ENCODE measurements at regions not wholly inside any gene's neighbourhood (a gene's known extent, or its start where the extent isn't known, plus 50 kb on each side); places are given as distances from the start of the nearest gene placed in this dataset.

DNA sequence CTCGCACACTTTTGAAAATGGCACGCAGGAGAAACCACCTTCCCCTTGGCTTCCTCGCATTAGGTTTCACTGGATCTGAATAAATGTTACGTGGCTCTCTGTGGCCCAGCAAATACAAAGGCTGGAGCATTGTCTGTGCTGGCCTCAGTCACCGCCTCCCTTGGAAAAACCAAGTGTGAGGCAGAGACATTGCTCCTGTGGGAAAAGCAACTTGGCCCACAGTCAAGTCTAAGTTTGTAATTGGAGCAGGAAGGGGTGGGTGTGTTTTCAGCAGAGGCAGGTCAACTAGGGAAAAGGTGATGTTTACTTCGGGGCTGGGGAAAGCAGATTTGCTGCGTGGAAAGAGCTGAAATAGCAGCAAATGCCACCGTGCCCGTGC lies 101.6 kb downstream of the IRS2 start:
- H3K27me3 ChIP-seq (ENCODE audit: control insufficient read depth, insufficient read depth, low read length), result peaks cover 8% of the 10 kb centered on the region
- no peaks in the 10 kb centered on the region for H3K9me3 ChIP-seq (replicated peaks; ENCODE audit: low read length)
- no peaks in the 10 kb centered on the region for H3K4me1 ChIP-seq (ENCODE audit: control insufficient read depth, insufficient read depth, low read length)
- no peak overlapping the region for H3K4me2 ChIP-seq (ENCODE audit: low read length)
- no peaks in the 10 kb centered on the region for H3K36me3 ChIP-seq (ENCODE audit: insufficient read depth, low read length)
- no peak overlapping the region for H3K4me3 ChIP-seq (ENCODE audit: low read length)
- H3K9ac ChIP-seq (ENCODE audit: low read depth, low read length), result no peak overlapping the region

DNA sequence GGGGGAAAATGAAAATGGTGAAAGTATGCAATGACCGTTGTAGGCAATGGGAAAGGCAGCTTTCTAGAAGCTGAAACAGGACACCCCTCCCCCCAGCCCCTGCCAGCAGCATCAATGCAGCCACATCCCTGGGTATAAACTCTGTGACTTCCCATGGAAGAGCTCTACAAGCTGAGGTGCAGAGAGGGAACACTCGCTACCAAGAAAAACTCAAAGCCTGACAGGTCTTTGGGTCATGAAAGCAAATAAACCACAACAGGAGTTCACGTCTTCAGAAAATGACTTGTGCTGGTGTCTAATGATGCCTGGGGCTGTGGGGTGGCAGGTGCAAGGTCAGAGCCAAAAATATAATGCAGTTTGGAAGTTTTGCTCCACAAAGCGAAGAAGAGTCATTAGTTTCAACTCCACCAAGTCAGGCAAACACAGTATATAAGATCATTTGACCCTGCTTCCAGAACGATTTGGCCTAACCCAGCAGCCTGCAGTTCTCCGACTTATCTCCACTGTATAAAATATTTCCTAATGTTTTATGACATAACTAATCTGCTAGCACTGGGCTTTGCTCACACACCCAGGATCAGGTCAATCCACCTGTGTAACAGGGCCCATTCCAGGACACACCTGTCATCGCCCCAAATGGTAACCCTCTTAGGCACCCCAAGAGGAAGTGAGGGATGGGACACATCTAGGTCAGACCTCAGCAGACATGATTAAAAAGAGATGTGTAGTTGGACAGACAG lies 102.1 kb downstream of the IRS2 start:
- Histone ChIP-seq H3K9ac (ENCODE audit: low read depth, low read length) (no peak overlapping the region), H3K27me3 (ENCODE audit: control insufficient read depth, insufficient read depth, low read length) (peaks cover 8% of the 10 kb centered on the region)

DNA sequence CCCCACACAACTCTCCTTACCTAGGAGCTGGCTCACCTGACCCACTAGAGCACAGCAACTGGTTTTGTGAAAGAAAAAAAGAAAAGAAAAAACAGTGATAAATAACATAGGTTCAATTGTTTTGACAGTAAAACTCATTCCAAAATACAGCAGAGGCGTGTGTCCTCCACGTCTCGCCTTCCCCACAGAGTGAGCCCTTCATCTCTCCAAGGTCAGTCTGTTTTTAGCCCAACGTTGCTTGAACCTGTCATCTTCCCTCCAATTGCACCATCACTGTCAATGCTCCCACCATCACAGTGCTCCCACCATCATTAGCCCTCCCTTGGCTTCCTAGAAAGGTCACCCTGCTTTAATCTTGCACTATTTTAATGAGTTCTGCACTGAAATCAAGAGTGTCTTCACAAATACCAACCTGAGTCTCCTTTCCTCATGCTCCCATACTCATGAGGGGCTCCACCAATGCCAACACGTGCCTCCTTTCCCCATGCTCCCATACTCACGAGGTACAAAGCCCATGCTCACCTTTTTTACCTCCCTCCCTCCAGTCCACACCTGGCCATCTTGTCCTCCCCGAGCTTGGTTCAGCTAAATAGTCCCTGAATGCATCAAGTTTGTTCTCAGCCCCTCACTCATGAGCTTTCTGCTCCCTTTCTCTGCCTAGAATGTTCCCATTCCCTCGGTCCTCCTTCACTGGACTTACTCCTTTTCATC lies 103.7 kb downstream of the IRS2 start:
- H3K9me3 ChIP-seq (replicated peaks; ENCODE audit: low read length), result no peaks in the 10 kb centered on the region

More for the DNA sequence above, 102.1 kb downstream of the IRS2 start:
- H3K9me3 ChIP-seq (replicated peaks; ENCODE audit: low read length), result no peaks in the 10 kb centered on the region
- H3K36me3 ChIP-seq (ENCODE audit: insufficient read depth, low read length), result no peaks in the 10 kb centered on the region
- no peaks in the 10 kb centered on the region for H3K4me1 ChIP-seq (ENCODE audit: control insufficient read depth, insufficient read depth, low read length)
- H3K4me2 ChIP-seq (ENCODE audit: low read length), result no peak overlapping the region
- H3K4me3 ChIP-seq (ENCODE audit: low read length), result no peak overlapping the region

DNA sequence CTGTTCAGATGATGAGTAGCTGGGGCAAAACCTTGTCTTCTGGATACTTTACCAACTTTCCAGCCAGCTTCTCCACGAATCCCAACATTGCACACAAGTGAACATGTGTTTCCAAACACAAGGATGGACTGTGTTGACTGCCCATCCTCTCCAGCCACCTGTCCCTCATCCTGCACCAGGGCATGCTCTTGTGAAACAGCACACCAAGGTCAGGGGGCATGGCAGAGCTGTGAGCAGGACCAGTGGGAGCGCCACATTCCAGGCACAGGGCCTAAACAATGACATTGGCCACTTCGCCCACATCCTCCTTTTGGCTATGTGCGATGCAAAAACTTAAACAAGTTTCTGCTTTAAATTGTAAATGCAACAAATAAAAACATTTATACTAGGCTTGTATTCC lies 105.5 kb downstream of the IRS2 start:
- Histone ChIP-seq H3K4me1 (ENCODE audit: control insufficient read depth, insufficient read depth, low read length) (no peaks in the 10 kb centered on the region), H3K9me3 (replicated peaks; ENCODE audit: low read length) (no peaks in the 10 kb centered on the region), H3K36me3 (ENCODE audit: insufficient read depth, low read length) (no peaks in the 10 kb centered on the region), H3K4me3 (ENCODE audit: low read length) (no peak overlapping the region), H3K9ac (ENCODE audit: low read depth, low read length) (no peak overlapping the region), H3K27me3 (ENCODE audit: control insufficient read depth, insufficient read depth, low read length) (peaks cover 8% of the 10 kb centered on the region), H3K4me2 (ENCODE audit: low read length) (no peak overlapping the region)

More for the DNA sequence above, 103.7 kb downstream of the IRS2 start:
- Histone ChIP-seq H3K4me2 (ENCODE audit: low read length) (no peak overlapping the region), H3K27me3 (ENCODE audit: control insufficient read depth, insufficient read depth, low read length) (peaks cover 8% of the 10 kb centered on the region), H3K4me1 (ENCODE audit: control insufficient read depth, insufficient read depth, low read length) (no peaks in the 10 kb centered on the region), H3K4me3 (ENCODE audit: low read length) (no peak overlapping the region), H3K9ac (ENCODE audit: low read depth, low read length) (no peak overlapping the region), H3K36me3 (ENCODE audit: insufficient read depth, low read length) (no peaks in the 10 kb centered on the region)

DNA sequence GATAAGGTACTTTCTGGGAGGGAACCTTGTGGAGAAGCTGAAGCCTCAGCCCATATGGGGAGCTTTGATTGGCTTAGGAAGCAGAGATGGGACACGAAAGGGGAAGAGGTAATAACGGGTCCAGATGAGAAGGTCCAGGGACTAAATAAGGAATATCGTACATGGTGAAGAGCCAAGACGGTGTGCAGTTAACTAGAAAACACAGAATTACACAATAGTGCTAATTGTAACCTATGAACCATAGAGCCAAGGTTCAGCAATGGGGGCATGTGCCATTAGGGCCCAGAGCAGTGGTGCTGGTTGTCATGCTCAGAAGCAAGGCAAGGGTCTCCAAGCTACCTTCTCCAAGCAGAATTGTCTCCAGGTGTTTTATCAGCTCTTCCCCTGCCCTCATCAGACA lies 106.1 kb downstream of the IRS2 start:
- H3K9me3 ChIP-seq (replicated peaks; ENCODE audit: low read length), result no peaks in the 10 kb centered on the region
- peaks cover 8% of the 10 kb centered on the region for H3K27me3 ChIP-seq (ENCODE audit: control insufficient read depth, insufficient read depth, low read length)
- no peaks in the 10 kb centered on the region for H3K4me1 ChIP-seq (ENCODE audit: control insufficient read depth, insufficient read depth, low read length)
- H3K36me3 ChIP-seq (ENCODE audit: insufficient read depth, low read length), result no peaks in the 10 kb centered on the region
- H3K9ac ChIP-seq (ENCODE audit: low read depth, low read length), result no peak overlapping the region
- no peak overlapping the region for H3K4me3 ChIP-seq (ENCODE audit: low read length)
- no peak overlapping the region for H3K4me2 ChIP-seq (ENCODE audit: low read length)

DNA sequence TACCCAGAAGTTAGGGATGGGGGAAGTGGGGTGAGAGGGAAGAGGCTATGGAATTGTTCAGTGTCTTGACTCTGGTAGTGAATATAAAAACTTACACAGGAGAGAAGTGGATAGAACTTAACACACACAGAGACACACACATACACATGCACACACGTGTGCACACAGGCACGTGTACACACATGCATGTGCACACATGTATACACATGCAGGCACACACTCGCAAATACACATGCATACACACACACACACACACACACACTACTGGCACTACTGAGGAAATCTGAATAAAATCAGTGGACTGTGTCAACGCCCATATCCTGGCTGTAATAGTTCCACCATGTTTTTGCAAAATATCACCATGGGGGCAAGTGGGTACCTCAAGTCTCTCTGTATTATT lies 107.9 kb downstream of the IRS2 start:
- H3K9me3 ChIP-seq (replicated peaks; ENCODE audit: low read length), result no peaks in the 10 kb centered on the region
- no peak overlapping the region for H3K4me2 ChIP-seq (ENCODE audit: low read length)

DNA sequence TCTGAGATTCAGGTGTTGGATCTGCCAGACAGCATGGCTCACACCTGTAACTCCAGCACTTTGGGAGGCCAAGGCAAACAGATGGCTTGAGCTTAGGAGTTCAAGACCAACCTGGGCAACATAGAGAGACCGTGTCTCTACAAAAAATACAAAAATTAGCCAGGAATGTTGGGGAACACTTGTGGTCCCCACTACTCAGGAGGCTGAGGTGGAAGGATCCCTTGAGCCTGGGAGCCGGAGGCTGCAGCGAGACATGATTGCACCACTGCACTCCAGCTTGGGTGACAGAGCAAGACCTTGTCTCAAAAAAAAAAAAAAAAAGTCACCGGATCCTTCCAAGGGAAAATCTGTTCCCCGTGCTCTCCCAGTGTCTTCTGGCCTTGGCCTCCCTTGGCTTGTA lies 109.2 kb downstream of the IRS2 start:
- Histone ChIP-seq H3K27me3 (ENCODE audit: control insufficient read depth, insufficient read depth, low read length) (no peaks in the 10 kb centered on the region), H3K4me3 (ENCODE audit: low read length) (no peak overlapping the region), H3K9ac (ENCODE audit: low read depth, low read length) (no peak overlapping the region), H3K36me3 (ENCODE audit: insufficient read depth, low read length) (no peaks in the 10 kb centered on the region), H3K4me1 (ENCODE audit: control insufficient read depth, insufficient read depth, low read length) (no peaks in the 10 kb centered on the region), H3K9me3 (replicated peaks; ENCODE audit: low read length) (no peaks in the 10 kb centered on the region), H3K4me2 (ENCODE audit: low read length) (no peak overlapping the region)

More for the DNA sequence above, 107.9 kb downstream of the IRS2 start:
- peaks cover 8% of the 10 kb centered on the region for H3K27me3 ChIP-seq (ENCODE audit: control insufficient read depth, insufficient read depth, low read length)
- no peaks in the 10 kb centered on the region for H3K36me3 ChIP-seq (ENCODE audit: insufficient read depth, low read length)
- H3K9ac ChIP-seq (ENCODE audit: low read depth, low read length), result no peak overlapping the region
- no peak overlapping the region for H3K4me3 ChIP-seq (ENCODE audit: low read length)
- no peaks in the 10 kb centered on the region for H3K4me1 ChIP-seq (ENCODE audit: control insufficient read depth, insufficient read depth, low read length)

DNA sequence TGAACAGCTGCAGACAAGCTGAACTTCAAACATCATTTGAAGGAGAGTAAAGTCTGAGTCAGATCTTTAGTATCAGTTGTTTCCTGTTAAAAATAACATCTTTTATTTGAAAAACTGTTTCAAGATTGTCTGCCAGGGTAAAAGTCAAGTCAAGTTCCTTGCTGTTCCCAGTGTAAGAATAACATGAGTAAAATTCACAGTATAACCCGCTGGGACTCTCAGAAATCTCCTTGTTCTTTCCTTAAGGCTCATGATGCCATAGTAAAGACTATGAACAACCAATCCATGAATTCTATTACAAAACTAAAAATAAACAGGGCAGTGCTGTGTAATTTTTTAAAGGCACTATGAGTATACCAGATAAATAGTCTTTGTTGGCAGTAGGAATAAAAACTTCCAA lies 112.9 kb downstream of the IRS2 start:
- Histone ChIP-seq H3K4me1 (ENCODE audit: control insufficient read depth, insufficient read depth, low read length) (no peaks in the 10 kb centered on the region), H3K4me3 (ENCODE audit: low read length) (no peak overlapping the region), H3K27me3 (ENCODE audit: control insufficient read depth, insufficient read depth, low read length) (no peaks in the 10 kb centered on the region), H3K9ac (ENCODE audit: low read depth, low read length) (no peak overlapping the region), H3K4me2 (ENCODE audit: low read length) (no peak overlapping the region), H3K36me3 (ENCODE audit: insufficient read depth, low read length) (no peaks in the 10 kb centered on the region), H3K9me3 (replicated peaks; ENCODE audit: low read length) (no peaks in the 10 kb centered on the region)

DNA sequence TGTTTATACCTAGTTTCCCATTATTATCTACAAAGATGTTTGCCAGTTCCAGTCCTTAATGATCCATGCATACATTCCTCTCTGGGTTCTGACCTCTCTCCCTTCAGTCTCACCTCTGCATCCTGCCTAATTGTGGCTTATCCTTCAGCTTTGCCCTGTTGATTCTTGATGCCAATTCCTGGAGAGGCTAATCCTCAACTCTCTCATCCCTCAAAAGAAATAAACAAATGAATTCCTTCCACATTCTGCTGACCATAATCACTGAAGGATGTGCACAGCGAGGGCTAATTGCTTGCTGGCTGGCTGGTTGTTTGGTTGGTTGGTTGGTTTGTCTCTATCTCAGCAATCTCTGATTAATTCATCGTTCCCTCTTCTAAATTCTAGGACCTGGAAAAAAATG lies 113.8 kb downstream of the IRS2 start:
- peaks cover 2% of the 10 kb centered on the region for H3K4me1 ChIP-seq (ENCODE audit: control insufficient read depth, insufficient read depth, low read length)
- H3K9ac ChIP-seq (ENCODE audit: low read depth, low read length), result no peak overlapping the region
- no peak overlapping the region for H3K4me2 ChIP-seq (ENCODE audit: low read length)
- H3K27me3 ChIP-seq (ENCODE audit: control insufficient read depth, insufficient read depth, low read length), result no peaks in the 10 kb centered on the region
- no peaks in the 10 kb centered on the region for H3K36me3 ChIP-seq (ENCODE audit: insufficient read depth, low read length)
- no peak overlapping the region for H3K4me3 ChIP-seq (ENCODE audit: low read length)
- no peaks in the 10 kb centered on the region for H3K9me3 ChIP-seq (replicated peaks; ENCODE audit: low read length)

DNA sequence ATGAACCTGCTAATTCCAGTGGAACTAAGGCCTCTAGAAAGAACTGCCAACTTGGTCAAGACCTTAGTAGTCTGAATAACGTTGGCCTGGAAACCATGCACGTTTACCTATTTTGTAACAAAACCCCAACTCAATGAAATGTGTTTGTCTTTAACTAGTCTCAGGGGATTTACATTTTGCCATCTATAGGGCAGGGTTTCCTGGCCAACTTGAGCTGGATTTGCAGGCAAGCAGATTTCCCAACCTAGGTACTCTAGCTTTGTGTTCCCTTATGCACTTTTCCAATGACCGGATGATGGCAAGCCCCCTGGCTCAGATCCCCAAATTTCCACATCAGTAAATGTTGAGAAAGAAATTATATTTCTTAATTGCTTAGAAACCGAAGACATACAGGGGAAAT lies 114.5 kb downstream of the IRS2 start:
- H3K4me2 ChIP-seq (ENCODE audit: low read length), result no peak overlapping the region
- no peak overlapping the region for H3K4me3 ChIP-seq (ENCODE audit: low read length)
- H3K9ac ChIP-seq (ENCODE audit: low read depth, low read length), result no peak overlapping the region
- no peaks in the 10 kb centered on the region for H3K27me3 ChIP-seq (ENCODE audit: control insufficient read depth, insufficient read depth, low read length)
- peaks cover 7% of the 10 kb centered on the region for H3K4me1 ChIP-seq (ENCODE audit: control insufficient read depth, insufficient read depth, low read length)
- no peaks in the 10 kb centered on the region for H3K9me3 ChIP-seq (replicated peaks; ENCODE audit: low read length)
- no peaks in the 10 kb centered on the region for H3K36me3 ChIP-seq (ENCODE audit: insufficient read depth, low read length)

DNA sequence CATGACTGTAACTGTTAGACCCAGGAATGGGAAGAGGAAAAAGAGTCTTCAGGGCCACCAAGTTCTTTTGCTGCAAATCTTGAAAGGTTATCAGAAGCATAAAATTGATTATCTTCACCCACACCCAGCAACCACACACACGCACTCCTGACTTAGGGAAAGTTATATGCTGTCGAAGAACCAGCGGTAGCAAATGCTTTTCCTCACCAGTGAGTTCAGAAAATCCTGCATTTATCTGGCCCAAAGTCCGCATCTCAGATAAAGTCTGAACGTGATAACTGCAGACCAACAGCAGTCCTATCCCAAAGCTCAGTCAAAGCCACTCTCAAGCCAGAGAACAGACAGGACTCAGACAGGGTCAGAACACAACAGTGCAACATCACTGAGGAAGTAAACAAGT lies 115.6 kb downstream of the IRS2 start:
- H3K4me3 ChIP-seq (ENCODE audit: low read length), result no peak overlapping the region
- H3K9ac ChIP-seq (ENCODE audit: low read depth, low read length), result no peak overlapping the region
- H3K4me2 ChIP-seq (ENCODE audit: low read length), result no peak overlapping the region
- H3K36me3 ChIP-seq (ENCODE audit: insufficient read depth, low read length), result no peaks in the 10 kb centered on the region
- no peaks in the 10 kb centered on the region for H3K27me3 ChIP-seq (ENCODE audit: control insufficient read depth, insufficient read depth, low read length)
- no peaks in the 10 kb centered on the region for H3K9me3 ChIP-seq (replicated peaks; ENCODE audit: low read length)
- H3K4me1 ChIP-seq (ENCODE audit: control insufficient read depth, insufficient read depth, low read length), result peaks cover 8% of the 10 kb centered on the region

DNA sequence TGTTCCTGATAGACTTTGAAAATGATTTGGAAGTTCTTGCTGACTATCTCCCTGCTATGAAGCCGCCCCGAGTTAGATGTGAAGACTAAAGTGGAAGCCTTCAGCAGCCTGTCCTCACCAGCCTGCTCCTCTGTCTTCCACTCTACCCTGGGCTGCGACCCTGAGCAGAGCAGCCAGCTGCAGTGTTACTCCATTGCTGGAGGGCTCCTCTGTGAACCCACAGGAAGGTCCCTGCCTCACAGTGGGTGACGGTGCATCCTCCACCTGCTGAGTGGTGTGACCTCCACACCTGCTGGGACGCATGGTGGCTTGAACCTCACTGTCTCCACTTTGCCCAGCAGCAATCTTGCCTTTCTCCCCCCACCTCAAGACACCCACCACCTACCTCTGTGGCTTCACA lies 116.4 kb downstream of the IRS2 start:
- Histone ChIP-seq H3K4me1 (ENCODE audit: control insufficient read depth, insufficient read depth, low read length) (peaks cover 8% of the 10 kb centered on the region), H3K27me3 (ENCODE audit: control insufficient read depth, insufficient read depth, low read length) (no peaks in the 10 kb centered on the region), H3K4me3 (ENCODE audit: low read length) (no peak overlapping the region), H3K9me3 (replicated peaks; ENCODE audit: low read length) (no peaks in the 10 kb centered on the region), H3K4me2 (ENCODE audit: low read length) (no peak overlapping the region), H3K9ac (ENCODE audit: low read depth, low read length) (no peak overlapping the region), H3K36me3 (ENCODE audit: insufficient read depth, low read length) (no peaks in the 10 kb centered on the region)

All from skeletal muscle satellite cell (primary cell).